Spleen (tissue), 7 donors: ENCODE measurements at regions not wholly inside any gene's neighbourhood (a gene's known extent, or its start where the extent isn't known, plus 50 kb on each side); places are given as distances from the start of the nearest gene placed in this dataset.

ENCODE experiments used
- POLR2A ChIP-seq, 3 donors: fragments of 450-650 bp; IDR thresholded peaks; one replicate each; pipeline ENCODE4 v1.5.1; 2017; ENCODE audit warnings: antibody characterized with exemption in 3 of 3, mild to moderate bottlenecking in 1 of 3
- POLR2AphosphoS5 ChIP-seq, 3 donors: sonication (generic); formaldehyde crosslinking; IDR thresholded peaks; one replicate each; pipeline ENCODE4 v1.5.1; 2017; ENCODE audit warnings: antibody characterized with exemption in 3 of 3
- TF ChIP-seq, protein P1 (sequence below), 11 experiments: fragments of 200-600 bp in 7 of 11; fragments of 450-650 bp in 4 of 11; sonication (generic) in 4 of 11; IDR thresholded peaks in 8 of 11; conservative IDR thresholded peaks in 3 of 11; 1 replicate in 7 of 11; 2 replicates in 4 of 11; pipeline versions ENCODE4 v1.4.0 to v1.8.0; 2016 to 2021; ENCODE audit warnings: antibody characterized with exemption in 11 of 11, inconsistent platforms in 4 of 11, mild to moderate bottlenecking in 1 of 11
- donor health status: DM: no; HTN: no; CAD: no; lungs with moderate emphysema.
- donor health status: DM: no; HTN: no; CAD: no.
- donor health status: DM: no; HTN: no; CAD: no.

DNA sequence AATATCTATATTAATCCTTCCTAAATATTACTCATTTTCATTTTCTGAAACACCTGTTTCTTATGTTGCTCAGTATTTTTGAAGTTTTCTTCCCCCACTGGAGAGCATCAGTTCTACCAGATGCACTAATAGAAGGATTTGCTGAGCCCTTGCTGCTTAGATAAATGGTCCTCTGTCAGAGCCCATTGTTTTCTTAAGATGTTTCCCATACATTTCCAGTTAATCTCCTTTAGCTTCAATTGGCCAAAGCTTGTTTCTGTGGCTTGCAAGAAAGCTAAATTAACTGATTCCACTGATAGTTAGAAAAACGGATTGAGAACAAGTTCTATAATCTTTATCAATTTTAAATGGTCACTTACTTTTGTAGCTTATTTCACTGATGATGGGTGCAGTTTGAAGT is 1425.5 kb downstream of the PCDH18 start:
- TF ChIP-seq, protein P1, sequence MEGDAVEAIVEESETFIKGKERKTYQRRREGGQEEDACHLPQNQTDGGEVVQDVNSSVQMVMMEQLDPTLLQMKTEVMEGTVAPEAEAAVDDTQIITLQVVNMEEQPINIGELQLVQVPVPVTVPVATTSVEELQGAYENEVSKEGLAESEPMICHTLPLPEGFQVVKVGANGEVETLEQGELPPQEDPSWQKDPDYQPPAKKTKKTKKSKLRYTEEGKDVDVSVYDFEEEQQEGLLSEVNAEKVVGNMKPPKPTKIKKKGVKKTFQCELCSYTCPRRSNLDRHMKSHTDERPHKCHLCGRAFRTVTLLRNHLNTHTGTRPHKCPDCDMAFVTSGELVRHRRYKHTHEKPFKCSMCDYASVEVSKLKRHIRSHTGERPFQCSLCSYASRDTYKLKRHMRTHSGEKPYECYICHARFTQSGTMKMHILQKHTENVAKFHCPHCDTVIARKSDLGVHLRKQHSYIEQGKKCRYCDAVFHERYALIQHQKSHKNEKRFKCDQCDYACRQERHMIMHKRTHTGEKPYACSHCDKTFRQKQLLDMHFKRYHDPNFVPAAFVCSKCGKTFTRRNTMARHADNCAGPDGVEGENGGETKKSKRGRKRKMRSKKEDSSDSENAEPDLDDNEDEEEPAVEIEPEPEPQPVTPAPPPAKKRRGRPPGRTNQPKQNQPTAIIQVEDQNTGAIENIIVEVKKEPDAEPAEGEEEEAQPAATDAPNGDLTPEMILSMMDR (IDR thresholded peaks at IDR 0.05 in 8 of 11, conservative IDR thresholded peaks at IDR 0.05 in 3 of 11): no peak
- no peak for TF ChIP-seq POLR2AphosphoS5 (IDR thresholded peaks at IDR 0.05)
- TF ChIP-seq POLR2A (IDR thresholded peaks at IDR 0.05): no peak
